NCI-H345 treated with DMSO at 0.1 percent for 48 hours (cell line): ENCODE measurements at regions not wholly inside any gene's neighbourhood (a gene's known extent, or its start where the extent isn't known, plus 50 kb on each side); places are given as distances from the start of the nearest gene placed in this dataset.
"Not testable (repeated sequence)": the region's sequence is repeated elsewhere in the genome, so short reads cannot be mapped to it uniquely, and the experiment has no call there.

Experiments
- DNase-seq: peaks from one replicate; lab custom pipeline; 2025; ENCODE audit not compliant: unreplicated experiment; lab: John Stamatoyannopoulos, UW

DNA sequence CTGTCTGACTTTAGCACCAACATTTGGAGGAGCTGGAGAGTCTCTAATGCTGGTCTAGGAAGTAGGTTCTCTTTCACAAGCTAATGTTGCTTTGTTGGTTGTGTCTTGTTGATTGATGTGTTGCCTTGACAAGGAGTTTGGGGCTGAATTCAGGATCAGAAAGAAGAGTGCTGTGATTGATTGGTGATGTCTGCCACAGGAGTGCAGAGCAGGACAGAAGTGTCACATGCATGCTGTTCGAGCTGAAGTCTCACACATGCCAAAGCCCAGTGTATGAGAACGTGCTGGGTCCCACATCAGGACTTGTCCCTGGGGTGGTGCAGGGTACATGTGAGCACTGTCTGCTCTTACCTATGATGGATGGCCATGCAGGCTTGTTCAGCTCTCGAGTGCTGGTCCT is 694.4 kb downstream of the MATN1 start:
- DNase-seq = no peak

DNA sequence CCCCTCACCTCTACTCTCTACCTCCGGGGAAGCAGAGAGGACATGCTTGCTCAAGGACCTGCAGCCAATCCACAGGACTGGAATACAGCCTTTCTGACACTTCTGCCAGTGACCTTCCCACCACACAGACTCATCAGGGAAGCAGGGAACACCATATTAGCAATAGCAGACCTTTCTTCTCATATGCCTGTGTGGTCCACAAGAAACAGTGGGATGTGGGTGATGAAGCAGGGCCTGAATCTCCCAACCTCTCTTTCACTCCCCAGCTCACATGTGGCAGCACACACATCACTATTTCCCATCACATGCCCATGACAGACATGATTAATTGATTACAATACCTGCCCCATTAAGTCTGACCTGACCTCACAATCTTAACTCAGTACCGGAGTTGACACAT is 695.1 kb downstream of the MATN1 start:
- DNase-seq = no peak

DNA sequence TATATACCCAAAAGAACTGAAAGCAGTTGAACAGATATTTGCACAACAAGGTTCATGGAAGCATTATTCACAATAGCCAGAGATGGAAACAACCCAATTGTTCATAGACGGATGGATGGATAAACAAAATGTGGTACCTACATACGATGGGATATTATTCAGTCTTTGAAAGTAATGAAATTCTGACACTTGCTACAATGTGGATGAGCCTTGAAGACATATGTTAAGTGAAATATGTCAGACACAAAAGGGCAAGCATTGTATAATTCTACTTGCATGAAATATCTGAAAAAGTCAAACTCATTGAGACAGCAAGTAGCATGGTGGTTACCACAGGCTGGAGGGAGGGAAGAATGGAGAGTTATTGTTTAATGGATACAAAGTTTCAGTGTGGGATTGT is 696.1 kb downstream of the MATN1 start:
- no peak for DNase-seq

DNA sequence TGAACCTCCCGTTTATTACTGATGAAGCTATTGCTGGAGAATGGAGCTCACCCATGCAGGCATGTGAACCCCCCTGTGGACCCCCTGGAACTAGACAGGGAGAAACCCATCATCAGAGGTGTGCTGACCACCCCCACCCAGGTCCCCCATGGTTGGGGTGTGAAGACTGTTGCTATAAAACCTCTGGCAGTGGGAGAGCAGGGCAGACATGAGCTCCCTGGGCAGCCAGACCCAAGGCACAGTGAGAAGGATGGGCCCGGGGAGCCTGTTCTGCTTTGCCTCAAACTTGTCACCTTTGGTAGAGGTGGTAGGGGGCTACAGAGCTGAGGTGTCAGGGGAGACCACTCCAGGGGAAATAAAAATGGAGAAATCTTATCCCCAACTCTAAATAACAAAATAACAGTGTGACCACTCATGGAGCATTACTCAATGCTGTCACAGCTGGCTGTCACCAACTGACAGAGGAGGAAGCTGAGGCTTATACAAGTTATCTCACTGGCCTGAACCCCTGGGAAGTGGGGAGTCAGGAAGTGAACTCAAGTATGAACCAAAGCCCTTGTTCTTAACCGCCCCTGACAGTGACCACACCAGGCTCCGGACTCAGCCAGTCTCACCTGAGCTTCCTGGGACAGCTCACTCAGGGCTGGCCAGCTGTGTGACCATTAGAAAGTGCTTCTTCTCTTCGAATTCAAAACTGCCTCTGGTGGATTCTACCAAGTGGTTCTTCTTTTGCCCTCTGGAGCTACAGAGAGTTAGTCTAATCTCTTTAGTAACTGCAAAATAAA is 698.8 kb downstream of the MATN1 start:
- DNase-seq = no peak

DNA sequence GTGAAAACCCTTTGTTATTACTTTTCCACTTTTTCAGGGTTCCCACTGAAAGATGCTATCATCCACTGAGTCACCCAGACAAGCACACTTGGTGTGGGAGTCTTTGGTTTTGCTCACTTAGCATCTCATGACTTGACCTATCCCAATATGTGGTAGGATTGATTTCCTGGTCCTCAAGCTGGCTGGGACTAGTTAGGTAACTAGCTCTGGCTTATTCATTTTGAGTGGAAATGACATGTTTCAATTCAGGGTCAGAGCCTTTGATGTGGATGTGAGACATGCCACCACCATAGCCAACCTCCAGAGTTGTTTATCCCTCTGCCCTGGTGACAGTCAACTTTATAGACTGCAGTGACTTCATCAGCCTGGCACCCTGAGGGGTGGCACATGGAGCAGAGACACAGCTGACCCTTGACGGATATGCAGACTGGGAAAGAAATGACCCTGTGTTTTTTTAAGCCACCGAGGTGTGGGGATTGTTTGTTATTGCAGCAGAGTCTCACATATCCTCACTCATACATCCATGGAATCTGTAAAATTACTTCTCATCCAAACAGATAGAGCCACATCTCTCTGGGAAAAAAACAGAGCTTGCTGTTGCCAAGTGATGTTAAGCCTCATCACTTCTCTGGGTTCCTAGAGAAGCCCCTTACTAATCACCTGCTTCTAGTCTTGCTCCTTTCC is 699.9 kb downstream of the MATN1 start:
- DNase-seq = no peak

DNA sequence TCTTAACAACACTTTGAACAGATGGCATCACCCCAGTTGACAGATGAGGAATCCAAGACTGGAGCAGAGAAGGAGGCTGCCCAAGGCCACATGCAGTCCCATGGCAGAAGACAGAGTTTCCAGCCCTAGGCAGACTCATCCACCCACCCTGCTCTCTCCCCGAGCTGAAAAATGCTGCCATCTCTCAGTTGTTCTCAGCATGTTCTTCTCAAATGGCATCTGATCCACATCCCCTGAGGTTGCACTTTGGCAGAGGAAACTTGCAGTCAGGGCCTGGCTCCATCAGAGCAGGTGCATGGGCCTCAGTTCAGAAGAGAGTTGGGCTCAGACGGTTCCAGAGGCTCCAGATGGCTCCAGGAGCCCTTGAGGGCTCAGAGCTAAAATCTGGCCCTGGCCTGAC is 709.4 kb downstream of the MATN1 start:
- DNase-seq = no peak

DNA sequence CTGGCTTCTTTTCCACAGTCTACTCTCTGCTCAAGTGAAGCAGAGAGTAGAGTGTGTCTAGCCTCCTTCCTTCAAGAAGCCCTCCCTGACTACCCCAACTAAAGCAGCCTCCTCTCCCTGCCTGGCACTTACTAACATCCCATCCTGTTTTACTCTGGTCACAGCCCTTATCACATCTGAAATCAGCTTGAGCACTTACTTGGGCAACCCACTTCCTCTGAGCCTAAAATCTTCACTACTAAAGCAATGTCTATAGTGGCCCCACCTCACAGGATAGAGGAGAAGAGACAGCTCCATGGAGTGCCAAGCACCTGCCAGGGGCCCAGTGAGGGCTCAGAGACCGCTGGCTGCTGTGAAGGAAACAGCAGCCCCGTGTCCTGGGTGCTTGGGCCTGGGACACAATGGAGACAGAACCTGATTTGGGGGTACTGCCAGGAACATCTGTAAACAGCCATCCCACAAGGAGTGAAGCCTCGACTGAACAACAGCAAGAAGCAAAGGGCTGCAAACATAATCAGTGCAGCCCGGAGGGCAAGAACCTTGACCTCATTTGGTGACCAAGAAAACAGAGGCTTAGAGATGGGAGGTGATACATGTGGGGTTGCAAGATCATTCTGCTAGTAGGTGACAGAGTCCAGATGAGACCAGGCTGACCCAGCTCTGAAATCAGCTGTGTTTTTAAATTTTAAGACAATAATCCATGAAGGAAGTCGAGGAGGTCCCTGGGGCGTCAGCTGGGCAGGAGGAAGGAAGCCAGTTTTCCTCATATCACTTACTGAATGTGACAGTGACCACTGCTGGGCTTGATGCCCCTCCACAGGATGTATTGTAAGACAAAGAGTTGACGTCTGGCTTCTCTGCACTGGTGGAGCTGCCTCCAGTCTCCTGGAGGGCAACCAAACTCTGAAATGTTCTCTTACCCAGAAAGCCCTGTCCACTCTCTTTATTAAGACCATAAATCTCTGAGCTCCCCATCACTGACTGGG is 710.6 kb downstream of the MATN1 start:
- no peak for DNase-seq

DNA sequence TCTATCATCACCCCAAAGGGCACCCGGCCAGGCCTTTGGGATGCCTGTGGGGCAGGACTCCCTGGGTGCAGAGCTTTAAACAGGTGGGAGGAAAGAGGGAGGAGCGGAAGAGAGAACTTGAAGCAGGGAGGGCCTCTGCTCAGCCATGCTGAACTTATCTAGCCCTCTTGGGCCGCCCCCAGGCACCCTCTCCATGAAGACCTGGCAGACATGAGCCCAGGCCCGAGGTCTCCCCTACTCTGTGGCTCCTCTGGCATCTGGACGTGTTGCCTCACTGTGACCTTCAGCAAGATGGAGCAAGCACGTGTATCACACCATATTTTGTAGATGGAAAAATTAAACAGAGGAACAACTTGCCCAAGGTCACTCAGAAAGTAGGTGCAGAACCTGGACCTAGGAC is 711.4 kb downstream of the MATN1 start:
- no peak for DNase-seq

DNA sequence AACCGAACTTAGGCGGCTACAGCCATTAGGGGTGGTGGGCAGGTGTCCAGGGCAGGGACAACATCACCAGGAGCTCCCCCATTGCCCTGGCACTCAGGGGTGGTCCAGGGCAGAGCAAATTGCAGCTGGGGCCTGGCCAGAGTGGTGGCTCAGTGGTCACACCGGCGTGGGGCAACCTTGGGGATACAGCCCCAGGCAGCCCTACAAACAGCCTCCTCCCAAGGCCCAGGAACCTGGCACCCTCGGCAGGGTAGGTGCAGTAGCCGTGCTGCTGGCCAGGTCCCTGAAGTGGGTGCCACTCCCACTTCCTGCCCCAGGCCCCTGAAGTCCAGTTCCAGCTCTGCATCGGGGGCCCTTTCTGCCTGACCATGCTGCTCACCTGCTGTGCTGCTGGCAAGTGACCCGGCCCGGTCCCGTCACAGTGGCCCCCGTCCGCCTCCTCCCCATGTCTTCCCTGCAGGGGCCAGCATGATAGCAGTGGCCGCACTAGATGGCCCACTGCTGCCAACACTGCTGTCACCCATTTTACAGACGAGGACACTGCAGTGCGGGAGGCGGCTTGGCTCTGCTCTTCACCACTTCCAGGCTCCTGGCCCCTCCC is 712.8 kb downstream of the MATN1 start:
- DNase-seq = no peak

DNA sequence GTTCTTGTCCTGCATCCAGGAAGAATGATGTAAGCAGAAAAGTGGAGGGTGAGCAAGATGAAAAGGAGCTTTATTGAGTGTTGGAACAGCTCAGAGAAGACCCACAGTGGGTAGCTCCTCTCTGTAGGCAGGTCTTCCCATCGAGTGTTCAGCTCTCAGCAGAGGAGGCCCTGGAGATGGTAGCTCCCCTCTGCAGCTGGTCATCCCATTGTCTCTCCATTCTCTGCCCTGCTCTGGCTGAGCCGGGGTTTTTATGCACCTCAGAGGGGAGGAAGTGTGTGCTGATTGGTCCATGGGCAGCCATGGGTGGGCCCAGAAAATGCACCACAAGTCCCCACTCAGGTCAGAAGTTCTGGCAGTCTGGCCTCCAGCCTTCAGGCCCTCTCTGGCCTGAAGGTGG is 713.7 kb downstream of the MATN1 start:
- DNase-seq = no peak

DNA sequence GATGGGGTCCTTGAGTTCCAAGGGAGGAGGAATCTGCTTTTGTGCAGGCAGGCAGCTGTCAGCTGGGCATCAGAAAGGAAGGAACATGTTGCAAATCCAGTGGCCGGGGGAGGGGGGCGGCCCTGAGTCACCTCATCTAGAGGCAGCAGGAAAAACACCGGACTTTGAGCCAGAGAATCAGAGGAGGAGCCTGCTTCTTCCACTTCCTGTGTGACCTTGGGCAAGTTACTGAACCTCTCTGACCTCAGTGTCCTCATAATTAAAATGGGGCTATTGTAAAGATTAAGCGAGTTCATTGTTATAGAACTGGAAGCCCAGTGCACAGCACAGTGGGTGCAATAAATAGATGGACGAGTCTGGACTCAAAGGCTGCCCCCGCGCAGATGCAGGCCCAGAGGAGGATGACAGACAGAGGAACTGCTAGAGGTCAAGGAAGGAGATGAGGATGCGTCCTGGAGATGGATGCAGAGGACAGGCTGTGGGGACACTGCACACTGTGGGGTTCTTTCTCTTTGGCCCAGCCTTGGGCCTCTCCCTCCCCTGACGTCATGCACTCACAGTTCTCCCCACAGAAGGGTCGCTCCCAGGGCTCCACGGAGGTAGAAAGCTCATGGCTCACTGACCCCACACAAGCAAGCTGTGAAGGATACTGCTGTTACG is 714.3 kb downstream of the MATN1 start:
- DNase-seq = no peak

DNA sequence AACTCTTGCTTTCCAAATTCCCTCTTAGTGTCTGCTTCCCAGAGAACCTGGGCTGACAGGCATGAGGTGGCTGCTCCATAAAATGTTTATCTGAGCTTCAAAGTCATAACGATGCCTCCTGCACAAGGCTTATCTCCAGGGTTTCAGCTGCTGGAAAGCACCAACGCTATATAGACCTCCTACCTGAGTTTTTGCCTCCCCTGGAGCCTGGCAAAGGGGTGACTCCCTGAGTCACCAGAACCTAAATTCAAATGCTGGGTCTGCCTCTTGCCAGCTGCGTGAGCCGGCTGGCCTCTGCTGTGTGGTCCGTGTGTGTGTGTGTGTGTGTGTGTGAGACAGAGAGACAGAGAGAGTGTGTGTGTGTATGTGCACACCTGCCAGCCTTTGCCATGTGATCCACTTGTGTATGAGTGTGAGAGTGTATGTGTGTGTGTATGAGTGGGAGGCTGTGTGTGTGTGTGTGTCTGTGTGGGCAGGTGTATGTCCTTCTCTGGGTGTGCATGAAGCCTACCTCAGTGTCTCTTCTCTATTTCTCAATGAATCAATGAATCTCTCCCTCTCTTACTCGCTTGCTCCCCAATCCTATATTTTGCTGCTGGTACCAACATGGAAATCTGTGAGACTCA is 714.9 kb downstream of the MATN1 start:
- DNase-seq = no peak

DNA sequence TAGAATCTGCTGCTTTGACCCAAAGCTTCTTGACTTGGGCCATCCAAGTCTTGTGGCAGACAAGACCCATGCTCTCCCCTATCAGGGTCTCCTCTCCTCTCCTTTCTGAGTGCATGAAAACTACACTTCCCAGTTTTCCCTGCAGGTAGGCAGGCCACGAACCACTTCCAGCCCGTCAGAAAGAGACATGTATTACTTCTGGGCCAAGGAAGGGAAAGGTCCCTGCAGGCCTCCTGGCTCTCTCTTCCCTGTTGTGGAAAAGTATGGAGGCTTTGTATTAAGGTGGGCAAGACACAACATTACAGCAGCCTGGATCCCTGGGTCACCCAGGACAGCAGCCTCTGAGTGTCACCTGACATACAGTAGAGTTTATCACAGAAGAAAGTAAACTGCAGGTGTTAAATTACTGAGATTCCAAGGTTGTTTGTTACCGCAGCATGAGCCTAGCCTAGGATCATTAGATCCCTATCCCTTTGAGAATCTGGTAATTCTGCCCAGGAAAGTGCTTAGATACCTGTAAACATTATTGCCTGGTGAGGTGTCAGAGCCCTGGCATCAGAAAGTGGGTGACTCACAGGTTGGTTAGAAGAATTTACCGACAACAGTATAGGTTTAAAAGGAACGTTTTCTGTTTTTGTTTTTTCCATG is 717.3 kb downstream of the MATN1 start:
- DNase-seq = no peak

DNA sequence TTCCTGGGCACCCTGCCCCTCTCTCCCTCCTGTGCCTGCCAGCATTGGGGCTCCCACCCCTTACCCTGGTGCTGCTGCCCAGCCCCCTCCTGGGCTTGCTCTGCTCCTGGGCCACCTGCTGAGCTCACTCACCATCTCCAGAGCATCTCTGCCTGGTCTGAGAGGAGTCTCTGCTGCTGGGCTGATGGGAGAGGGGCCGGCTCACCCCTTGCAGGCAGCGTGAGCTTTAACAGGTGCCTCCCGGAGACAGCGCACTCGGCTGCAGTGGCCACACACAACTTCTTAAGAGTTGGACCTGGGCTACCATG is 721.7 kb downstream of the MATN1 start:
- no peak for DNase-seq

DNA sequence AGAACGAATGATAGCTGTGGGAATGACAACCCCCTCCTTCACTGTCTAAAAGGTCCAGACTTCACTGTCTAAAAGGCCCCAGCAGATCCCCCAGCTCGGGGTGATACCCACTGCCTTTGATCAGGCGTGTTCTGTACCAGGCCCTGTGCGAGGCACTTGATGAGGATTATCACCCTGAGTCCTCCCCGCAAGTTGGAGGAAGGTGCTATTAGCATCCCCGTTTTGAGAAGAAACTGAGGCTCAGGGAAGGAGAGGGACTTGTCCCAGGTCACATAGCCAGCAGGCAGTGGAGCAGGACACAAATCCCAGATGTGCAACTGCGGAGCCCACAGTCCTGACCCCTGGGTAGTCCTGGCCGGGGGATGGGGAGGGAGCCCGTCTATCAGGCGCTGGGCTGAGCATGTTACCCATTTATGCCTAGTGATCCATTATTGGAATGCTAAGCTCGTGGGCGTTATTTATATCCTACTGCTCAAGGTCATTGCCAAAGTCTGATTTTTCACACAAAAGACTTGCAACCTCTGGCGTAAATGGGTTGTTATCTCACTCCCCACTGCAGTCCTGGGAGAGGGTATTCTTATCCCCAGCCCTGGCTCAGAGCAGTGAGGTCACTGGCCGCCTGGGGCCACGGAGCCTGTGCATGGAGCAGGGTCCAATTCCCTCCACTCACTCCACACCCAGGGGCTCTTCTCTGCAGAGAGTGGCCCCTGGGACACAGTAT is 722.2 kb downstream of the MATN1 start:
- DNase-seq = no peak

DNA sequence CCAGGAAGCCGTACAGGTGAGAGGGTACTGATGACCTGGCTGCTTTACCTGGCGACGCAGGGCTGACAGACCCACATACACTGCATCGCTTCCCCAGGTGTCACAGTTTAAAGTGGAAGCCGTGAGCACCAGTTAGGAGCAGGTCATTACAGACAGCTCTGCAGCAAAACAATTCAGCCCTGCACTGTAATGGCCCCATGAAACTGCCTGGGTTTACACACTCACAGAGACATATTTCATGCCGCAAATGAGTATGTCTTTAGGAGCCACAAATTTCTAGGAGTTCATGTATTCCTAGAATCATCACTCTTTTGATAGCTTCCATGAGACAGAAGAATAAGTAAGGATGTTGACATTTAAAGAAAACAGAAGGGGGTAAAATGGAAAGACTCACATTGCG is 723.1 kb downstream of the MATN1 start:
- no peak for DNase-seq

DNA sequence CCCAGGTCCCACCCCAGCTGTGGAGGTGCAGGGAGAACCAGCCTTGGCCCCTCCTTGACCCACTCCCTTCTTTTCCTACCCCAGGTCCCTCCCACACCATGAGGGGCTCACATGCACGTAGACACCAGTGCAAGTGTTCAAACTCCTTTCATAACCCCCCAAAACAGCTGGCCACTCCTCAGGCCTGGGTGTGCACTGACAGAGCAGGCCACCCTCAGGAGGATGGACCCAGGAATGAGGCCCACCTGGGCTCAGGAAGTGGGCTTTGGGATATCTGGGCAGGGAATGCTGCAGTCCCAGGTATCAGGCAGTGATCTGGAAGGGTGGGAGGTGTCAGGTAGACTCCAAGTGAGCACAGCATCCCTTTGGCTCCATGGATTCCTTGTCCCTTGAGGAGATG is 723.8 kb downstream of the MATN1 start:
- DNase-seq = no peak

DNA sequence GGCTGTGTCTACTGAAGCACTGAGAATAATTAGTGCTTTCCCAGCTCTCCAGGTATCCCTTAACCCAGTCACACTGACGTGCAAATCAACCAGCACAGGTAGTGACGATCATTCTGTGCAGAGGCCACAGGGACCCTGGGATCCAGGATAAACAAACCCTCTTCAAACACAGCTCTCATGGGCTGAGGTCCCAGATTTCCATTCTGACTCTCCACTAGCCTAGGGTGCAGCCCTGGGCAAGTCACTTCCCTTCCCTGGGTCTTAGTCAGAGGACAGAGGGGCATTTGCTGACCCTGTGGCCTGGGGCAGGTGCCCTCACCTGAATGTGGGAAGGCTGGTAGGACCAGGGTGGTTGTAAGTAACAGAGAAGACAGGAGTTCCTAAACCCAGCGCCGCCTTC is 724.7 kb downstream of the MATN1 start:
- no peak for DNase-seq

DNA sequence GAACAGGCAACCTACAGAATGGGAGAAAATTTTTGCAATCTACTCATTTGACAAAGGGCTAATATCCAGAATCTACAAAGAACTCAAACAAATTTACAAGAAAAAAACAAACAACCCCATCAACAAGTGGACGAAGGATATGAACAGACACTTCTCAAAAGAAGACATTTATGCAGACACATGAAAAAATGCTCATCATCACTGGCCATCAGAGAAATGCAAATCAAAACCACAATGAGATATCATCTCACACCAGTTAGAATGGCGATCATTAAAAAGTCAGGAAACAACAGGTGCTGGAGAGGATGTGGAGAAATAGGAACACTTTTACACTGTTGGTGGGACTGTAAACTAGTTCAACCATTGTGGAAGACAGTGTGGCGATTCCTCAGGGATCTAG is 725.6 kb downstream of the MATN1 start:
- DNase-seq = not testable (repeated sequence)
